NB4 (cell line): ENCODE measurements at regions not wholly inside any gene's neighbourhood (a gene's known extent, or its start where the extent isn't known, plus 50 kb on each side); places are given as distances from the start of the nearest gene placed in this dataset.

Source experiments
- CTCF ChIP-seq: IDR thresholded peaks from one replicate; pipeline ENCODE4 v1.5.1; 2012; ENCODE audit warnings: low read depth, low read length
- POLR2A ChIP-seq: IDR thresholded peaks from 2 replicates; pipeline ENCODE4 v1.6.1; 2011; ENCODE audit warnings: mild to moderate bottlenecking; ENCODE audit not compliant: insufficient read length; ENCODE audit errors: extremely low read depth

GRCh38 chr1:195894411-195894810 lies 713.8 kb downstream of the KCNT2 start:
- TF ChIP-seq CTCF = no peak
- TF ChIP-seq POLR2A = no peak
